HG03280 (cell line): ENCODE measurements at regions not wholly inside any gene's neighbourhood (a gene's known extent, or its start where the extent isn't known, plus 50 kb on each side); places are given as distances from the start of the nearest gene placed in this dataset.

ENCODE experiments used
- ATAC-seq: cut with Tn5 transposase; IDR thresholded peaks from one replicate; pipeline ENCODE4 v1.9.1; 2021; ENCODE audit warnings: mild to moderate bottlenecking, moderate library complexity; ENCODE audit not compliant: unreplicated experiment

DNA sequence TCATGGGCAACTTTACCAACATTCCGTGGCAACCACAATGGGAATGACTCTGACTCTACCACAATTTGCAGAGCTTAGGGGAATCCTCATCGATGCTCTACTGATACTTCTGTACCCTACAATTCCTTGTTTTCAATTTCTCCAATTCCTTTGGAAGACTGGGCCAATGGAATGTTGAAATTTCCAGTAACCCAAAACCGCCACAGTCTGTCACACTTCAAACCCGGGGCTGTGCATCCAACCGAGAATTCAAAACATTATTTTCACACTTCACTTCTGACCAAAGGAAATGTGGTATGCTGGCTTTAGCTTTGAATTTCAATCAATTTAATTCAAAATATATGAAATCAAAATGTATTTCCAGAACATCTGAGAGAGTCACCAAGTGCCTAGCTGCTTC is 951.4 kb downstream of the VRK1 start:
- ATAC-seq = no peak

DNA sequence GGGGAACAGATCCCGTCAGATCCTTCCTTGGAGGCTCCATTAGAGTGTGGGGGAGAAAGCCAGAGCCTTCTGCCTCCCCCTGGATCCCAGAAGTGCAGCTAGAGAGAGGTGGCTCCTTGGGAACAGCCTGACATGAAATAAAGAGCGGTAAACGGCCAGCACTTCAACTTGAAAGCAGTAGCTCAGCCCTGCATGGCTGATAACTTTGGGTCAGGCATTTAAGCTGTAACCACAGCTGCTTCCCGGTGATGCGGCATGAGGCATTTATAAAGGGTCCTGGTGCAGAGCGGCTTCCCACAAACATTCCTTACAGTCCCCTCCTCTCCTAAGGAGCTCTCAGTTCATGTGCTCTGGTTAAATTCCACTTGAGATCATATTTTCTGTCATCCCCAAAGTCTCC is 960.3 kb downstream of the VRK1 start:
- no peak for ATAC-seq

- ATAC-seq = no peak
Measured at GRCh38 chr14:97760050-97760449, 962.9 kb downstream of the VRK1 start.

- no peak for ATAC-seq
Measured at GRCh38 chr14:97762386-97762785, 965.2 kb downstream of the VRK1 start.

DNA sequence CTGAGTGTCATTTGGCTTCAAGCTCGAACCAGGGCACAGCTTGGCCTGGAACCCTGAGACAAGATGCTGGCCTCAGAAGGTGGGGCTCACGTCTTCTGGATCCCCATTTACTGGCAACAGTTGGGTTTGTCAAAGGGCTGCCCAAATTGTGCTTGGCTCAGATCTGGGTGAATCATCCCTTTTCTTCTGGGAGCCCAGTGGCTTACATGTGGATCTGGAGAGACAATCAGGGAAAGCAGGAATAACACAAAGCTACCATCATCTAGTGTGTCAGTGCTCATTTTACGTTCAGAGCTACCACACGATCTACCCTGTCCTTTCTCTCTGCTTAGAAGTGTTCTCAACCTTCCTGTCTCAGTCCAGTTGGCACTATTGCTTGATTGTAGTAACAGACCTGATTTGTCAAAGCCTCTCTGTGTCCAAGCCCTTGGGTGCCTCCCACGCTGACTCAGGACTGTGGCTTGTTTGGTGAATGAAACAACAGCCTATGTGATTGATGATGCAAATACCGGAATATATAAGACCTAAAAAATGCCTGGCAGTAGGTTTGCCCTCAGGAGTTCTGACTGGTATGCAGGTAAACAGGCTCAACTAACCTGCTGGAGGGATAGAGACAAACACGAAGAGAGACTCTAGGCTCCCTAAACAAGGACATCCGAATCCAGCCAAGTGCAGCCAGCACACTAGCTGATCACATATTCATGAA is 974.3 kb downstream of the VRK1 start:
- ATAC-seq = no peak

DNA sequence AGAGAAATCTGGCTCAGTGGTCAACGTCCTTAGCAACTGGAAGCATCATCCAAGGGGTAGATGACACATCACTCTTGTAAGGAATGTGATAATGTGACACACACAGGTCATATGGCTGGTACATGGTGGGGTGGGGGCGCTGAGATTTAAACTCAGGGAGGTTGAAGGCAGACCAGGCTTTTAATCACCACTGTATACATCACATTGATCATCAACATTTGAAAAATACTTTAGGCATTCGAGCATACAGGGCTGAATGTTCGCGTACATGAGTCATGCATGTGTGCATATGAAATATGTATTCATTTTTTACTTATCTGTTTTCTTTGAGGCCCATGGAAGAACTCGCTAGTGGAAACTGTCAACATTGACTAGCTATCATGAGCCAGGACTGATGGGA is 976.4 kb downstream of the VRK1 start:
- no peak for ATAC-seq

GRCh38 chr14:97776890-97777558 is 979.8 kb downstream of the VRK1 start:
- no peak for ATAC-seq

- no peak for ATAC-seq
Measured at GRCh38 chr14:97777622-97778355, 980.6 kb downstream of the VRK1 start.

GRCh38 chr14:97779140-97779539 is 982.0 kb downstream of the VRK1 start:
- no peak for ATAC-seq

DNA sequence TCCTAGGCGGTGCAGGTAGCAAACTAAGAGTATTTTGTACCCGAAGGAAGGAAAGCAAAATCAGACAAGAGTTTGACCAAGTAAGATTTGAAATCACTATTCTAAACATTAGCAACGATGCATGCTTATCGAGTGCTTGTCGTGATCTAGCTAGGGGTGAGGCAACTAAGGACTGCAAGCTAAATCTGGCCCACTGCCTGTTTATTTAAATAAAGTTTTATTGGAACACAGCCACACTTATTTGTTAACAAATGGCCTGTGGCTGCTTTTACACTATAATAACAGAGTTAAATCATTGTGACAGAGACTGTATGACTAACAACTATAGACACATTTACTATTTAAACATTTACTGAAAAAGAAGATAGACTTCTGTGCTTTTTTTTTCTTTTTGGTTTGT is 983.6 kb downstream of the VRK1 start:
- no peak for ATAC-seq

DNA sequence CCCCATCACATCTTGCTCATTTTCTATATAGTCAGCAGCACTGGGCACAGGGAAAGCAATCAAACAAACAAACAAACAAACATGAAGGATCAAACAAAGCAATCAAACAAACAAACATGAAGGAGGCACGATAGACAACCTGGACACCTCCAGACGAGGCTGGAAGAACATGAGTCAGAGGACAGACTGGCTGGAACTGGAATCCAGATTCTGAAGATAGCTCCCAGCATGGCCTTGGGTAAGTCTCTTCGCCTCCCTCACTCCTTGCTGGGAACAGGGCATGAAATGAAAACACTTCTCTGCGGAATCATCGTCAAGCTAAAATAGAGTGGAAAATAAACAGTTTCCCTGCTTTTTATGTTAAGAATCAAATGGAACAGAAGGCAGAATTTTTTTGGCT is 984.8 kb downstream of the VRK1 start:
- ATAC-seq = no peak

DNA sequence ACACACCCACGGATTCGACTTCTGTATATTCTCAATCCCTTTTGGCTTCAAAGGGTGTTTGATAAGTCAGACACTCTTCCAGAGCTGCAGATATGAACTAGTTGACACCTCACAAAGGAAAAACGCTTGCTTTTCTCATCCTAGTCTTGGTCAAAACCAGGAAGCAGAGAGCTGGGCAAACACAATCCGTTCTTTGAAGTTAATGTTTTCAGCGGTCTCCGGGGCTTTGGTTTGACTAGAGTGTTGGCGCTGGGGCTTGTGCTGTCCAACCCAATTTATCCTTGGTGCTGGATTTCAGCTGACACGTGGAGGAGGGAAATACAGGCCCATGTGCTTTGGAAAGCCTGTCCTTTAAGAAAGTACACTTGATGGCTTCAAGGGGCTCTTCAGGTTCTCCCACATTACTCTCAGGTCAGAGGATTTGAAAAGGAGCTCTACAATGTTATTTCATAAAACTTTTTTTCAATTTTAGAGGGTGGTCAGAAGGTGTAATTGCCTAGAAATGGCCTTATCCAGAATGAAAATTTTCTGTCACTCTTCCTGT is 985.8 kb downstream of the VRK1 start:
- ATAC-seq = no peak

GRCh38 chr14:97785495-97785894 is 988.3 kb downstream of the VRK1 start:
- ATAC-seq = no peak

DNA sequence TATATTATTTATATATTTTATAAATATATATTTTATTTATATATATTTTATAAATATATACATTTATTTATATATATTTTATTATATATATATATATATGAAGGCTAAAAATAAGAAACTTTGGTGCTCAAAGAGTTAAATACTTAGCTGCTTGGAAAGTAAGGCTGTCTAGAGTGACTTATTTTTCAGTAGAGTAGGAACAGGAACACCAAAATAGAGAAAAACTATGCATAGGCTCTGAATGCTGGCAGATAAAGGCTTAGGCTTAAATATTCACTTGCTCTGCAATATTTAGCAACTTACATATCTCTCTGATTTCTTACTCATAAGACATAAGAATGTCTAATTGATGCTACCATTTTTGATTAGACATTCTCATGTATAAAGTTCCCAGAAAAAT is 991.2 kb downstream of the VRK1 start:
- no peak for ATAC-seq

DNA sequence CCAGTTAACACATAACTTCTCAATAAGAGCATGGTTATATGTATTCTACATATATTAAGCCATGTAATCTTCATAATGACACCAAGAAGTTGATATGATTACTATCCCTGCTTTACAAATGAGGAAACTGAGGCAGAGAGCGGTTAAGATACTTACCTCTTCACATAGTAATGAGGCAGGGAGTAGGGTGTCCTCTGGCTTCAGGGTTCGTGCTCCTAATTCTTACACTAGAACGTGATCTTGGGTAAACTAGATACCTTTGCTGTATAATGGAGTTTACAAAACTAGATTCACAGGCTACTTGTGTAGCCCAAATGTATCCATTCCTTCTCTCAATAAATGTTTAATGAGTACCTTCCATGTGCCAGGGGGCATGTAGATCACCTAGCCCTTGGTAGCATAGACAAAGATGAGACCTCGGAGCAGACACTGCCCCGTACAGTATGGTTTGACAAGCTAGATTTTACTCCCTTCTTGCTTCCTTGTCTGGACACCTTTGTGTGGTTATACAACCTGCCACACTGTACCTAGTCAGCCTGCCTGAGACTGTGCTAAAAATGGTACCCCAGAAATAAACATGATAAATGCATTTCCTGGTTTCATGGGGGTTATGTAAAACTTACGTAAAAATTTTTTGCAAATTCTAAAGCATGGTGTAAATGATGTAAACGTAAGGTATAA is 991.8 kb downstream of the VRK1 start:
- ATAC-seq = no peak

GRCh38 chr14:97791072-97791471 is 993.9 kb downstream of the VRK1 start:
- ATAC-seq = no peak

- no peak for ATAC-seq
Measured at GRCh38 chr14:97791906-97792305, 994.7 kb downstream of the VRK1 start.

DNA sequence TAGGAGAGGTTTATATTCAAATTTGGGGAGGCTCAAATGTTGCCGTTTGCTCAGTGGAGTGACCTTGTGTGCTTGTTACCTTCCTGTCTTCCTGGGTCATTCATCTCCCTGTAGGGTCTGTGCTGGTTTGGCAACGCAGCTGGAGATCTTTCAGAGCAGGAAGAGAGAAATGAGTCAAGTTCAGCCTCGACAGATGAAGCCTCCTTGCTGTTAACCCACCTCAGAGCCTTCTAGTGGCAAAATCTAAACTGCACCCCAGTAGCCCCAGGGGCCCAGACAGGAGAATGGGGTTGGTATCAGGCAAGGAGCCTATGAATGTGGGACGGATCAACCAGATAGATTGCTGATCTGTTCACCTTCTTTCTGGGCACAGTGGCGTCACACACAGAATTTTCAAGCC is 999.3 kb downstream of the VRK1 start:
- no peak for ATAC-seq

DNA sequence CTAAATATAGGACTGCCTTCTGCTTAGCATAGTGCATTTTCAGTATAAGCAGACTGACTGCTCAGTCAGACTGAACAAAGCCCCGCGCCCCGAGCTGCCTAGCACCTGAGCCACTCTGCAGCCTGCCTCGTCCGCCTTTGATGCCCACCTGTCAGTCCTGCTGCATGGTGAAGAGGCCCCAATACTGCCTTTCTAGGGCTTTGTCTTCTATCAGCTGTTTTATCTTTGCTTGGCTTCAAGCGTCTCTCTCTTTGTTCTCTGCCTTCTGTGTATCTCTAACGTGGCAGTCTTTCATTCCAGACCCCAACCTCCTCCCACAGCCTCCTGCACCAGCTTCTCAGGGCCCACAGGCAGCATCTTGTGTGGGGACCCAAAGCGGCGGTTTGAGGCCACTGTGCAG is 1001.0 kb downstream of the VRK1 start:
- ATAC-seq = no peak

DNA sequence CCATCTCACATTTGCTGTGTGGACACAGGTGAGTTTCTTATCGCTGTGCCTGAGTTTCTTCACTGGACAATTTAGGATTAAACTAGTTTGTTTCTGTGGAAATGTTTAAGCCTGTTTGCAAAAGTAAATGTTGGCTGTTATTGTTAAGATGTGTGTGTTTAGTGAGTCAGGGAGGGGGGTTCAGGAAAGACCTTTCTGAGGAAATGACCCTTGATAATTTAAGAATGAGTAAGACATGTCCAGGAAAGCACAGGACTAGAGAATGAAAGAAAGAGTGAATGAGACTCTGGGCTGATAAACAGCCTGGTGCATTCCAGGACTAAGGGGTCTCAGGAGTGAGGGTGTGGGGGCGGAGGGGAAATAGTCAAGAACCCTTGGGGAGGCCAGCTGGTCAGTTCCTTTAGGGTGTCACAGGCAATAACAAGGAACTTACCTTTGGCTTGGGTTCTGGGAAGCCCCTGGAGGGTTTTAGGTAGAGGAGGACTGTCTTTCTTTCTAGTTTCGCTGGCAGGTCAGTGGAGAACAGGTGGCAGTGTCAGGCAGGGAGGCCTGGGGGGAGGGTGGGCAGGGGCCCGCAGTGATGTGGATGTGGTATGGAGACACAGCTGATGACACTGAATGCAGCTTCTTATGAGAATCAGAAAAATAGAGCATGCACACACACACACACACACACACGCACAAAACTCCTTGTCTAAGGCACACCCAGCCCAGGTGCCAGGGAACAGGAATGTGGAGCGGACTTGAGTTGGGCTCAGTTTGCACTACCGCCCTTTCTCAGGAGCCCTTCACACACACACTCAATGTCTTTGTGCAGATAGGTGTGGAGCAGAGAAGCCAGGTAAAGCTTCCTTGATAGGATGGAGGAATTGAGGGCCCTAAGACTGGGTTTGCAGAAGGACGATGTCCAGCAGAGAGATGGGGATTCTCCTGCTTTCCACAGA is 1005.5 kb downstream of the VRK1 start:
- ATAC-seq = no peak
